ENCODE measurements at regions not wholly inside any gene's neighbourhood (a gene's known extent, or its start where the extent isn't known, plus 50 kb on each side); places are given as distances from the start of the nearest gene placed in this dataset.

GRCh38 chr14:84707830-84708229 is 822.1 kb upstream of the FLRT2 start:
- TF ChIP-seq CTCF (IDR thresholded peaks at IDR 0.05): no peak
- no peak for TF ChIP-seq CDX4 (CRISPR knock-in tag; IDR thresholded peaks at IDR 0.05; ENCODE audit: borderline replicate concordance)

Measured in WTC11 (cell line).